Stimulated activated CD8-positive, alpha-beta memory T cell treated with anti-CD3 and anti-CD28 coated beads, Interleukin-7, amount 100 ng/mL, for 4 hours (primary cell): ENCODE measurements at regions not wholly inside any gene's neighbourhood (a gene's known extent, or its start where the extent isn't known, plus 50 kb on each side); places are given as distances from the start of the nearest gene placed in this dataset.

Source experiments
- DNase-seq, 2 donors: peaks; one replicate each; pipeline ENCODE4 v3.0.0-alpha.2; 2020; ENCODE audit warnings: low read depth in 2 of 2

- no peak for DNase-seq
Observed at GRCh38 chr11:134517621-134518293, 105.7 kb upstream of the B3GAT1 start.

DNA sequence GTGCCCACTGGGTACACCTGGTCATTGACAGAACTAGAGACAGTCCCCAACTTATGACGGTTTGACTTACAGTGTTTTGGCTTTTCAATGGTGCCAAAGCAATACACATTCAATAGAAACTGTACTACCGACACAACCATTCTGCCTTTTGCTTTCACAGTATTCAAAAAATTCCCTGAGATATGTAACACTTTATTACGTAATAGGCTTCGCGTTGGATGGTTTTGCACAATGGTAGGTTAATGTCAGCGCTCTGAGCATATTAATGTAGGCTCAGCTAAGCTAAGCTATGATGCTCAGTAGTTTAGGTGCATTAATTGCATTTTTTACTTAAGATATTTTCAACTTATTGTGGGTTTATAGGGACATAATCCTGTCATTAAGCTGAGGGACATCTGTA is 105.1 kb upstream of the B3GAT1 start:
- DNase-seq, result no peak

DNA sequence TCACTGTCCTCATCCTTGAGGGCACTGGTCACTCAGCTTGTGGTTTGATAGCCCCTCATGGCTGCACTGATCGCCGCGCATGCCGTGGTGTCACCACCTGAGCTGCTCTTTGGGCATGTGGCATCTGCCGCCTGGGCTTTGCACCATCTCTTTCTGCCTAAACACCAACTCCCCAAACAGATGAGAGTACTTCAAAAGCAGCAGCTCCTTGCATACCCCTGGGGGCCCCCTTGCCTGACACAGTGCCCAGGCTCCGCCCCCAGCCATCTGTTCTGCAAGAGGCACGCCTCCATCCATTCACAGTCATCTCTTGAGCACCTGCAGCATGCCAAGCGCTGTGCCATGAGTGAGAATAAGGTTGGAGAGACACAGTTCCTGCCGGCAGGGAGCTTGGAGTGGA is 104.5 kb upstream of the B3GAT1 start:
- no peak for DNase-seq

DNA sequence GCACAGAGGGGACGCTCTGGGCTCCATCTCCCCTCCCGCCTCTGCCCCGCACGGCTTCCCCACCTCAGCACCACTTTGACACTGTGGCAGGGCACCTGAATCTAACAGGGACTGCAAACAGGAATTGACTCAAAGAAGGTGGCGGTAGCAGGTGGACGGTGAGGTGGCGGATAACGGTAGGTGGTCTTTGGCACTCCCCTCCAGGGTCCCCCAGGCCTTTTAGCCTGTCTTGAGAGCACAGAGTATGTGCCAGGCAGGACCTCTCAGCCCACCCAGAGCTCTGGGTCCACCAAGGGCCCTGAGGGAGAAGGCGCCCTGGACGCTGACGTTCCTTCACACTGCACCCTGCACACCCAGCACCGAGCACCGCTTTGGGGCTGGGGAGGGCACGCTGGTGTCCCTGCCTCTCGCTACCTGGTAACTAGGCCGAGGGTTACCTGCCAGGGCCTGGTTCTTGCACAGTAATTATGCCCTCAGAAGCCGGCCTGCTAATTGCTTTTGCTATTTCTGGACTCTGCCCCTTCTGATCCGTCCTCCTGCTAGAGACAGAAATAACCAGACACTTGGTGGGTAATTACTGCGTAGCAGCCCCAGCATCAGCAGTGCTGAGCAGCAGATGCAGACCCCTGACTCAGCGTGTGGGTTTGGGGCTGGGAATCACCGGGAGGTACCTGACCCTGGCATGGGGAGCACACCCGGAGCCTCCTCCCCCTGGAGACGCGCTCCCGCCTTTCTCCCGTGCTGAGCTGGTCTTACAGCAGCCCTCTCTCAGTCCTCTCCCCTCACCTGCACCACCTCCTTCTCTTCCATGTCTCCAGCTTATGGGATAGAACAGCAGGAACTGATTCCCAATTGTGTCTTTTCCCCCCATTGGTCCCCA is 103.3 kb upstream of the B3GAT1 start:
- no peak for DNase-seq

DNA sequence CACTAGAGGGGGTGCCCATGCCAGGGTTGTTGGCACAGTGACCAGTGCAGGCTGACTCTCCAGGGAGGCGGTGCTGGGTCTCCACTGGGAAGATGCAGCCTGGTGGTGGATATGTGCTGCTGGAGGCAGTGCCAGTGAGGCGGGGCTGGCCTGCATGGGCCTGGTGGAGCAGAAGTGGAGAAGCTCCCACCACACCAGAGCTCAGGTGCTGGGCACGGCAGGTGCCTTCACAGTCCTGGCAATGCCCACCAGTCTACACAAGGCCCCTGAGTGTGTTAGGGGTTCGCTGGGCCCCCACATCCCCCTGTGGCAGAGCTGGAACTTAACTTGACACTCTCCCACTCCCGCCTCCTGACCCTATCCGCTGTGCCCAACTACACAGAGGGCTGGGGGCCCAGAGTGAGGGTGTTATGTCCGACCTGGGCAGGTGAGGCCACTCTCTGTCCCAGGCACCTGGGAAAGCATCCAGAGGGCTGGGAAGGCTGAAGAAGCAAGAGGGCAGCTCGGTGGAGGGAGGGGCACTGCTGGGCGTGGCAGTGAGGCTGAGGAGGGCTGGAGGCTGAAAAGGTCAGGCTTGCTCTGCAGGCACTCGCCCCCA is 102.4 kb upstream of the B3GAT1 start:
- DNase-seq, result no peak

GRCh38 chr11:134513585-134514120 is 101.6 kb upstream of the B3GAT1 start:
- no peak for DNase-seq

GRCh38 chr11:134512571-134513538 is 100.8 kb upstream of the B3GAT1 start:
- no peak for DNase-seq

GRCh38 chr11:134512061-134512460 is 100.0 kb upstream of the B3GAT1 start:
- DNase-seq, result no peak

DNA sequence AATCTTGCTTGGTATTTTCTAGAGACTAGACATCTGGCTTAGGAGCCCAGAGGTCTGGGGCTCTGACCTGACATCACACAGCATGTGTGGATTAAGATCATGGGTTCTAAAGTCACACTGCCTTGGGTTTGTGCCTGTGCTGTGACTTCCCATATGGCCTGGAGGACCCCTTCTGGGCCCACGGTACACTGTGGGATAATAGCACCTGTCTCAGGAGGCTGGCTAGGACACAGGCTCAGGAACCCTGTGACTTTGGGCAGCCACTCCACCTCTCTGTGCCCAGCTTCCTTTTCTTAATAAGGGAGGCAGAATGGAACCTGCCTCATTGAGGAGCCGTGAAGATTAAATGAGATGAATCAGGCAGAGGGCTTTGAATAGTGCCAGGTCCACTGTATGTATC is 99.2 kb upstream of the B3GAT1 start:
- DNase-seq, result no peak

DNA sequence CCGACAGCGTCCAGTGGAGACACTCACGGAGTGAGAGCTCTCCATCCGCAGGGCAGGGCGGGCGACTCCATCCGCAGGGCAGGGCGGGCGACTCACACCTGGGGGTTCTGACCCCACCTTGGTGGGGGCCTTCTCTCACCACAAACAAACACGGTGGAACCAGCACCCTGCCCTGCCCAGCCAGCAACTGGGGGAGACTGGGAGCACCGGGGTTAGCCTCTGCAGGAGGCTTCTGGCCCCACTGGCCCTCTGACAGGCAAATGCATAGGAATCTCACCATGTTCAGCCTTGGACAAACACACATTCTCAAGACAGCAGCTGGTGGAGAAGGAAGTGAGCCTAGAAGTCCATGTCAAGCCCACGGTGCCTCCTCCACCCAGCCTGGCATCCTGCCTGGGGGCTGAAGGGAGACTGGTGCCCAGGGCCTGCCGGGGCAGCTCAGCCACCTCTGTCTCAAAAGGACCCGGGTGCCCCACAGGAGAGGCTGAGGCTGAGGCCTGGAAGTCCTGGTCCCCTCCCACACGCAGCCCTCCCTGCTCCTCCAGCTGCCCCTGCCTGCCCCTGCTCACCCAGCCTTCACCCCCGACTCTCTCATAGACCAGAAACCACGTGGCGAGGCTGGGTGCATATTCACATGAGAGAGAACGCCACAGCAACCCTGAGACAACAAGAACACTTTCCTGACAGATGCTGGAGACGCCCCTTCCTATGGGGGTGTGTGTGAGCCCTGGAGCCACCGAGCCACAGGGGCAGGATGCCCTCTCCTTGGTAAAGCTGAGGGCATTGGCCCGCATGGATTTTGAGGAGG is 98.4 kb upstream of the B3GAT1 start:
- no peak for DNase-seq

- DNase-seq, result no peak
Observed at GRCh38 chr11:134509381-134510232, 97.6 kb upstream of the B3GAT1 start.

- DNase-seq, result no peak
Observed at GRCh38 chr11:134508219-134508990, 96.4 kb upstream of the B3GAT1 start.

DNA sequence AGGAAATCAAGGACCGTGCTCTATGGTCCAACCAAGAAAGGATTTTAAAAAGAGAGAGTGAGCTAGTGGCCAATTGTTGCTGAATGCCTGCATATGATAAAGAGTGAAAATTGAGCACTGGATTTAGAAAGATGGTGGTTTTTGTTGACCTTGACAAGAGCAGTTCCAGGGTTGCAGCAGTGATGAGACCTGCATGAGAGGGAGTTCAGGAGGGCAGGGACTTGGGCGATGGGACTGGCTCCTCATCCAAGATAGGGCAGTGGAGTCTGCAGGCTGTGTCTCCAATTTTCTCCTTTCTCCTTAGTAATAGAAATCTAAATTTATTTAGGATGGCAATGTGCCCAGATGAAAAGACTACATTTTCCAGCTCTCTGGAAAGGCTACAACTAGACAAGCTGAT is 94.0 kb upstream of the B3GAT1 start:
- no peak for DNase-seq

DNA sequence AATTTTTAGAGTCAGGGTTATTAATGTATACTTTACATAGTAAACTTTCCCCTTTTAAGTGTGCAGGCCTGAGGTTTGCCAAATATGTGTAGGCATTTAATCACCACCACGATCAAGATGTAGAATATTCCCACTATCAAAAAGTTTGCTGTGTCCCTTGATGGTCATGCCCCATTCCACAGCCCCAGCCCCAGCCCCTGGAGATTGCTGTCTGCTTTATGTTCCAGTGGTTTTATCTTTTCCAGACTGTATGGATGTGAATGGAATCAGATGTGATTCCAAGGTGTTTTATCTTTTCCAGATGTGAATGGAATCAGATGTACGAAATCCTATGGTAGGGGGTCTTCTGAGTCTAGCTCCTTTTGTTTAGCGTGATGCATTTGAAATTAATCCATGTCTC is 93.1 kb upstream of the B3GAT1 start:
- DNase-seq, result no peak

GRCh38 chr11:134504146-134504905 is 92.3 kb upstream of the B3GAT1 start:
- DNase-seq, result no peak

- DNase-seq, result no peak
Observed at GRCh38 chr11:134503596-134503995, 91.6 kb upstream of the B3GAT1 start.

DNA sequence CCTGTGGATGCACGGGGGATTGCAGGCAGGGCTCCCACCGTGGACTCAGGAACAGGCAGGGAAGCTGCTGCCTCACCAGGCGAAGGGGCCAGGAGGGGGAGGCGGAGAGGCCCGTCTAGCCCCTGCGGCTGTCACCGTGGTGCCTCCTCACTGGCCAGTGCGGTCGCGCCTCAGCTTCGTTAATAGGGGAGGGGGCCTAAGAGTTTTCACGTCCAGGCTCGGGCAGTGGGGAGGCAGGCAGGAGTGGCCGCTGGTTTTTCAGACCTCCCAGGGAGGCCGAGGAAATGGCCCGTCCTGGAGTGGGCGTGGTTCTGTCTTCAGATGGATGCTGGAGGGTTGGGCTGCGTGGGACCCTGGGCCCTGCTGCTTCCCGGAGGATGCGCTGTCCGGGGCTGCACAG is 91.1 kb upstream of the B3GAT1 start:
- no peak for DNase-seq

GRCh38 chr11:134502153-134502550 is 90.1 kb upstream of the B3GAT1 start:
- no peak for DNase-seq
